GM12875 (cell line): ENCODE measurements at regions not wholly inside any gene's neighbourhood (a gene's known extent, or its start where the extent isn't known, plus 50 kb on each side); places are given as distances from the start of the nearest gene placed in this dataset.

Experiments used
- H3K4me3 ChIP-seq: one replicate; pipeline ENCODE4 v1.5.1; 2011; ENCODE audit warnings: low read depth, low read length, control low read depth
- TF ChIP-seq, protein P1 (sequence below): IDR thresholded peaks from 2 replicates; pipeline ENCODE4 v1.5.1; 2011; ENCODE audit warnings: low read depth, mild to moderate bottlenecking, control low read depth, inconsistent platforms, low read length, moderate library complexity, borderline replicate concordance; ENCODE audit not compliant: insufficient read depth

DNA sequence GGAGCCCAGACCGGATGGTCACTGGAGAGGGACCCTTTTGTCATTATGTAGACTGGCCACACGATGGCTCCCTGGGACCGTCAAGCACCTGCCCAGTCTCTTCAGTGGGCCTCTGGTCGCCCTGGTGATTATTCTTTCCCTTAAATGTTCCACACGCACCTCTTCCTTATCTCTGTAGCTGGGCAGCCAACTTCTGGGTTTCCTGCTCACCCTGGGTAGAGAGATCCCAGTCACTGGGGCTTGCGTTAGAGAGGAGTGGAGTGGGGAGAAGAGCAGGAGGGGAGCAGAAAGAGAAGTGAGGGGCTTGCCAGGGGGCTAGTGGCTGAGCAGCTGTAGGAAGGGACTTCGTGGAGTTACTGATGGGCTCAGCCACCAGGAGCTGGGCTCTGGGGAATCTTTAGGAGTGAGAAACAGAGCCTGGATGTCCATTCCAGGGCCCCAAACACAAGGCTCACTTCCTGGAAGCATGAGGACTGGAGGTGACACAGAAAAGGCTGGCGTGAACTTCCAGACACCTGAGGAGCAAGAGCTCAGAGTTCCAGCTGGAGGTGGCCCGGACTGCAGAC, 150.1 kb downstream of the DHX35 start:
- TF ChIP-seq, protein P1, sequence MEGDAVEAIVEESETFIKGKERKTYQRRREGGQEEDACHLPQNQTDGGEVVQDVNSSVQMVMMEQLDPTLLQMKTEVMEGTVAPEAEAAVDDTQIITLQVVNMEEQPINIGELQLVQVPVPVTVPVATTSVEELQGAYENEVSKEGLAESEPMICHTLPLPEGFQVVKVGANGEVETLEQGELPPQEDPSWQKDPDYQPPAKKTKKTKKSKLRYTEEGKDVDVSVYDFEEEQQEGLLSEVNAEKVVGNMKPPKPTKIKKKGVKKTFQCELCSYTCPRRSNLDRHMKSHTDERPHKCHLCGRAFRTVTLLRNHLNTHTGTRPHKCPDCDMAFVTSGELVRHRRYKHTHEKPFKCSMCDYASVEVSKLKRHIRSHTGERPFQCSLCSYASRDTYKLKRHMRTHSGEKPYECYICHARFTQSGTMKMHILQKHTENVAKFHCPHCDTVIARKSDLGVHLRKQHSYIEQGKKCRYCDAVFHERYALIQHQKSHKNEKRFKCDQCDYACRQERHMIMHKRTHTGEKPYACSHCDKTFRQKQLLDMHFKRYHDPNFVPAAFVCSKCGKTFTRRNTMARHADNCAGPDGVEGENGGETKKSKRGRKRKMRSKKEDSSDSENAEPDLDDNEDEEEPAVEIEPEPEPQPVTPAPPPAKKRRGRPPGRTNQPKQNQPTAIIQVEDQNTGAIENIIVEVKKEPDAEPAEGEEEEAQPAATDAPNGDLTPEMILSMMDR: peak; percentile 58; the same call in 1 of the 2 replicates
- H3K4me3 ChIP-seq: no peak overlapping the region

DNA sequence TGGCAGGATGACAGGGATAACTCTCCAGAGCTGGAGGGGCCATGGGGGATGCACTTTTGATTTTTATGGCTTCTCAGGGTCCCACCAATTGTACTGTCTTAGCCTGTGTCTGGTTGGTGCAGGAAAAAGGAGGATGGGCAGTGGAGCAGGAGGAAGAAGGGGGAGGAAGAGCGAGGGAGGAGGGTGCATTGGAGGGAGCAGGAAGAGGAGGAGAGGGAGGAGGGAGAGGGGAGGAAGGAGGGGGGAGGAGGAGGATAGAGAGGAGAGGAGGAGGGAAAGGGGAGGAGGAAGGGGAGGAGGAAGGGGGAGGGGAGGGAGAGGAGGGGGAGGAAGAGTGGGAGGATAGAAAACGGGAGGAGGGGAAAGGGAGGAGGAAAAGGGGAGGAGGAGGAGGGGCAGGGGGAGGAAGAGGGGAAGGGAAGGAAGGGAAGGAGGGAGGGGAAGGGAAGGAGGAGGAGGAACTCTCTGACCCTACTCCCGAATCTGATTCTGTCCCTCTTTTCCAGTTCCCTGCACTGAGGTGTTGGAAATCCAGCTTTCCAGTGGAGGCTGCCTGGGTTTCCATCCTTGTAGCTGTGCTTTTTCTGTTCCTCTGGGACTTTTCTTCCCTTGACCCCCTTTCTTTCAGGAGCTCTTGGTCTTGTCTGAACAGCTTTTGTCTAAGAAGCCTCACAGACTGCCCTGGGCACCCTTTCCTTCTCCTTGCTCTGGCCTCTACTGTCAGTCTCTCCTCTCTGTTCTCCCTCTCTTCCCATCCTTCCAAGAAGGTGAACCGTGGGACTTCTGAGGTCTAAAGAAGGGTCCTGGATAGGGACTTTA, 149.4 kb downstream of the DHX35 start:
- no peak overlapping the region for H3K4me3 ChIP-seq
- TF ChIP-seq, protein P1: no peak

DNA sequence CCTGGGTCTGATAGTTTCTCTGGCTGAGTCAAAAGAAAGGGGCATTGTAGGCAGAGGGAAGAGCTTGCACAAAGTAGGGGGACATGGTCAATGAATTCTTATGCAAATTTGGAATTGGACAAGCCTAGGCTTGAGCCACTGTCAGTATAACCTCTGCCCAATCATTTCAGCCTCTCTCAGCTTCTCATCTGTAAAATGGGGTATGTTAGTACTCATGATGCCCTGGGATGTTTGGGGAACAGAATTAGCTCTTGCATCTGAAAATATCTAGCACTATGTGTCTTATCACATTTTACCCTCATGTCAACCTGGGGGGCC, 148.6 kb downstream of the DHX35 start:
- TF ChIP-seq, protein P1: no peak

DNA sequence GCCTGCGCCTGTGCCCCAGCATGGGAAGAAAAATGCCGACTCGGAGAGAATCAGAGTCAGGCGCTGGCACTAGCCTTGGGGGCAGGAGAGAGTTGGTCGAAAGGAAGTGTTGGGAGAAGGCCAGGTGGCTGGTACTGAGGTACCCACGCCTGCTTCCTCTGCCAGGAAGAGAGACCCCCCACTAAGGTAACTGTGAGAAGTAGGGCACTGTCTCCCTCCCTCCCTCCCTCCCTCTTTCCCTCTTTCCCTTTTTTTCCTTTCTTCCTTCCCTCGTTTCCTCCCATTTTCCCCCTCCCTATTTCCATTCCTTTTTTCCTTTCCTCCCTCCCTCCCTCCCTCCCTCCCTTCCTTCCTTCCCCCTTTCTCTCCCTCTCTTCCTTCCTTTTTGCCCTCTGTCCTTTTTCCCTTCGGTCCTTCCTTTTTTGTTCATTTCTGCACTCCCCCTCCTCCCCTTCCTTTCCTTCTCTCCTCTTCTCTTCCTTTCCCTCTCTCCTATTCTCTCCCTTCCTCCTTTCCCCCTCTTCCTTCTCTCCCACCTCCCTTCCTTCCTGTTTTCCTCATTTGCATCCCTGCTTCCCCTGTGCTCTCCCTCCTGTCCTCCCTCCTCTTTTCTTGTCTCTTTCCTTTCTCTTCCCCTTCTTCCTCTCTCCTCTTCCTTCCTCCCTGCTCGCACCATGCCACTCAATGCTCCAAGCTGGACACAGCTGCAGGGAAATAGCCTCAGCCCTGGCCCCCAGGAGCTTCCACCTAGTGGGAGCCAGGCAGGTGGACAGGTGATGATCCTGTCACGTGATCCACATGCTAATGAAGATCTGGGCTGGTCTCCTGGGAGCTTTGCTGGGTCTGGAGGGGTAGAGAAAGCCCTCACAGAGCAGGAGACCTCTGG, 148.0 kb downstream of the DHX35 start:
- TF ChIP-seq, protein P1: no peak

More for the DNA sequence above, 148.6 kb downstream of the DHX35 start:
- H3K4me3 ChIP-seq: no peak overlapping the region

DNA sequence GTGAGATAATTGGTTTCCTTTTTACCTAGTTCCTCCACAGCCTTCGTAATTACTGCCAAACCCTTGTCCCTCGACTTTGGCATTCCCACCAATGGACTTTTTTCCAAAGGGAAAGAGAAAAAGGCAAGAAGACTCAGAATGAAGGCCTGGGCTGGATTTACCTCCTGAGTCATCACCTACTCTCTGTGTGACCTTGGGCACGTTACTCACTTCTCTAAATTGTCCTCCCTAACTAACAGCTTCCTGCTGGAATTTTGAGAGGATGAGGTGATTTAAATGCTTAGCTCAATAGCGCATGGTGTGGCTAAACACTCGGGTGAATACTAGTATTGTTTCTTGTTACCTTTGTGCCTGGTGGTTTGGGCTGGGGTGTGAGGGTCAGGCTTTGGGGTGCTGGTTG, 146.6 kb downstream of the DHX35 start:
- no peak overlapping the region for H3K4me3 ChIP-seq

More for the DNA sequence above, 148.0 kb downstream of the DHX35 start:
- no peak overlapping the region for H3K4me3 ChIP-seq

DNA sequence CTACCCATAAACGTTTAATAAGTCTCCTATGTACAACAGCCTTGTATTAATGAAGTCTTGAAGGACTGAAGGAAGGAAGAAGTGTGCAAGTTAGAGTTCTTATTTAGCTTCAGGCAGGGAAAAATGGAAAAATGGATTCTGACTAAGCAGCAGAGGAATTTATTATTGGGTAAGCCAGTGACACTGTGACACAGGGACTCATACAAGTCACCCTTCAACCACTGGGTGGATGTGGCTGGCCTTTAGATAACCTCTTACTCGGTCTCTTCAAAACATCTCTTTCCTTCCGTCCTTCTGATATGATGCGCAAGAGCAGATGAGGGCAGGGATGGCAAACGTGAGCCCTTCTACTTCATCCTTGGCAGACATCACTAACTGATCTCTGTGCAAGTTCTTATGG, 145.6 kb downstream of the DHX35 start:
- TF ChIP-seq, protein P1: no peak

More for the DNA sequence above, 146.6 kb downstream of the DHX35 start:
- TF ChIP-seq, protein P1: no peak

More for the DNA sequence above, 145.6 kb downstream of the DHX35 start:
- no peak overlapping the region for H3K4me3 ChIP-seq
